HG02588 (cell line): ENCODE measurements at regions not wholly inside any gene's neighbourhood (a gene's known extent, or its start where the extent isn't known, plus 50 kb on each side); places are given as distances from the start of the nearest gene placed in this dataset.
"Not testable (repeated sequence)": the region's sequence is repeated elsewhere in the genome, so short reads cannot be mapped to it uniquely, and the experiment has no call there.

Source experiments
- ATAC-seq: cut with Tn5 transposase; IDR thresholded peaks from one replicate; pipeline ENCODE4 v1.9.1; 2021; ENCODE audit warnings: mild to moderate bottlenecking, moderate library complexity; ENCODE audit not compliant: unreplicated experiment

GRCh38 chr4:156419080-156419685 lies 465.5 kb upstream of the CTSO start:
- no peak for ATAC-seq

- no peak for ATAC-seq
Measured at GRCh38 chr4:156414406-156414805, 460.7 kb upstream of the CTSO start.

GRCh38 chr4:156413239-156414135 lies 459.8 kb upstream of the CTSO start:
- no peak for ATAC-seq

DNA sequence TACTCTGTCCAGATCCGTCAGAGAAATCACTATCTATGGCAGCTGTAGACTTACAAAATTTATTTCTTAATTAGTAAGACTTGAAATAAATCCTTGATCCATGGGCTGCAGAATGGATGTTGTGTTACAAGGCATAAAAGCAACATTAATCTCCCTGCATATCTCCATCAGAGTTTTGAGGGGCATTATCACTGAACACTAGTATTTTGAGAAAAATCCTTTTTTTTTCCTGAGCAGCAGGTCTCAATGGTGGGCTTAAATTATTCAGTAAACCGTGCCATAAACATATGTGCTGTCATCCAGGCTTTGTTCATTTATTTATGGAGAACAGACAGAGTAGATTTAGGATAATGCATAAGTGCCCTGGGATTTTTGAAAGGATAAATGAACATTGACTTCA lies 457.9 kb upstream of the CTSO start:
- ATAC-seq = no peak

DNA sequence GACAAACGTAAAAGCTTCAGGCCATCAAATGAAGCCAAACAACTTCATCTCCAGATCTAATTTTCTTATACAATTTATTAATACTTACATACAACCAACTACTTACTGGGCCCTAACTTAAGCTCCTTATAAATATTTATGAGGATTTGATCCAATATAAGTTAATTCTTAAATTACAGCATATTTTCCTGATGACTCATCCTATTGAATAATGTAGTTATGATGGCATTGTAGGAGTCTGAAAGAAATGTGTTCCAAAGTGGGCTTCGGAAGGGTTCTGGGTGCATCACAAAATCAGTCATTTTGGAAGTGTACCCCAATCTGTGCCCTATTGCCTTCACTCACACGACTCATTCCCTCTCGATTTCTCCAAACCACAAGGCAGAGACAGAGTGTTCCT lies 455.1 kb upstream of the CTSO start:
- ATAC-seq = no peak

DNA sequence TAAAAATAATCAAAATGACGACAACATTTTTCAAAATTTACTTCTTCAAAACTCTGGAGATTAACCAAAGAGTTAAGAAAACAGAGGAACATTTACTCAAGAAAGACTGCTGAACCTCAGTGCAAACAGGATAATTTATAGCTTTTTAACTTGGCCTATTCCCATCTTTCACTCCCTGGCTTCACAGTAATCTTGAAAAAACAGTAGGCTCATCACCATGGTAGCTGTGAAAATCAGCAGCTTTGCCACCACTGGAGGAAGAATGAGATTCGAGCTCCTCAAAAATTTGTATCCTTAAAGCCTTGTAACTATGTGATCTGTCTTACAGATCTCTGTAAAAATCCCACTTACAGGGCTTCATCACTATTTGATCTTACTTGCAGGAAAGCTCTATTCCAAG lies 447.7 kb upstream of the CTSO start:
- no peak for ATAC-seq

DNA sequence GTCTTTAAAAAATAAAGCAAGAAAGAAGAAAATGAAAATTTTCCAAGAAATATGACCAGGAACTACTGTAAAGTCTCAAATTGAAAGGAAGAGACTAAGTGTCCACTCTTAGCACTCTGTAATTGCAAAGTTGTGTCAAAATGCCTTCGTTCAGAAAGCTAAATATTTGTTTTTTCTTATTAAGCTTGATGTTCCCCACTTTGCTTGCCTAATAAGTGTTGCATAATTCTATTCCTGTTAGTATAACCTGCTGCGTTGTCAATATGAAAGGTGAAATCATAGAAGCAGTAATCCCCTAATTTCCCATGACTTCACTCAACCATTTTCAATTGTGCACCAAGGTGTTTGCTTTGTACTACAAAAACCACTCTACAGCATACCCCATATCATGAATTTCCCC lies 442.9 kb upstream of the CTSO start:
- ATAC-seq = no peak

DNA sequence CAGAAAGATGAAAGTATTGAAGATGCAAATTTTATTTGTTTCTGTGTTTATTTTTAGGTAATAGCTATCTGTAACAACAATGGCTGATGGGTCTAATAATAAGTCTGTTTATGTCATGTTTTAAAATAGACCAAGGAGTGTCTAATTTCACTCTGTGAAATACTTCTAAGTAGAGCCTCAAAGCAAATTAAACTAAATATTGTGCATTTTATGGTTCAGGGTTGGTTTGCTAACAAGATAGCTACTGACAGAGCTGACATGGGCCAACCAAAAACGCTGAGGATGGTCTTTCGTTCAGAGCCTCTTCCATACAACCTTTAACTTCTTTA lies 437.6 kb upstream of the CTSO start:
- ATAC-seq = no peak

DNA sequence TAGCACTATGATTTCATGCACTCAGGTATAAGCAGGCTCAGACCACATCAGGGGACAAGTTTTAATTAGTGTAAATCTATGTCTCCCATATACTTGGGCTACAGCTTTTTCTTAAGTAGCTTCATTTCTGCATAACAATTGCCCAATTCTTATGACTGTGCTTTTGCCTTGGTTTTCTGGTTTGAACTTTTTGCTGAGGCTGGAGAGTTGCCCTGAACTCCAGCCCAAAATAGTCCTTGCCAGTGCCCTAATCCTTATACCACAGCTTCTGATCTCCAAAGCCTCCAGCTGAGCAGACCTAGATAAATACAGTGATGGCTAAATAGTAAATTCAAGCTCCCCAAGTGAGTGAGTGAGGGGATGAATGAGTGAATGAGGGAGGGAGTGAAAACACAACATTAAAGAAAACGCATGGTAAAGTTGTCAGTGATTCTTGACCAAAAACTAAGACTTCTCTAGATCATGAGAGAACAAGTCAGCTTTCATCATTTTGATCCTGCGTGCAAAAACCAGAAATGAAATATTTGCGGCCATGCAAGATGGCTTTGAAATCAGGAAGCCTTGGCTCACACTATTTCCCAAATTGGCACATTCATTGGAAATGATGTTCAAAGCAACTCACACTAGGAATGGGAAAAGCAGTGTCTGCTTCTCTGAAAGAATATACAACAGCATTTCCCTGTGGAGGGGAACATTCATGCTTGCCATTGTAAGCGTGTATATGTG lies 437.1 kb upstream of the CTSO start:
- no peak for ATAC-seq

DNA sequence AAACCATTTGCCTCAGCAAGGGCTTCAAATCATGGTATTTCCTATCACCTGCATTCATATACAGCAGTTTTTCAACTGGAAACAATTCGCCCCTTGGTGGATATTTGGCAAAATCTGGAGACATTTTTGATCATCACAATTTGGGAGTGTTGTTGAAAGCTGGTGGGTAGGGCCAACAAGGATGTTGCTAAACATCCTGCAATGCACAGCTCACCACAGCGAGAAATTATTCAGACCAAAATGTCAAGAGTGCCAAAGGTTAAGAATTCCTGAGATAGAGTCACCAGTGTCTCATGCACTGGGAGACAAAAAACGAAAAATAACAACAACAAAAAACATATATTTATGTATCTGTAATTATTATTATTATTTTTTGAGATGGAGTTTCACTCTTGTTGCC lies 435.2 kb upstream of the CTSO start:
- no peak for ATAC-seq

GRCh38 chr4:156378033-156378665 lies 424.5 kb upstream of the CTSO start:
- ATAC-seq = peak; percentile 76

DNA sequence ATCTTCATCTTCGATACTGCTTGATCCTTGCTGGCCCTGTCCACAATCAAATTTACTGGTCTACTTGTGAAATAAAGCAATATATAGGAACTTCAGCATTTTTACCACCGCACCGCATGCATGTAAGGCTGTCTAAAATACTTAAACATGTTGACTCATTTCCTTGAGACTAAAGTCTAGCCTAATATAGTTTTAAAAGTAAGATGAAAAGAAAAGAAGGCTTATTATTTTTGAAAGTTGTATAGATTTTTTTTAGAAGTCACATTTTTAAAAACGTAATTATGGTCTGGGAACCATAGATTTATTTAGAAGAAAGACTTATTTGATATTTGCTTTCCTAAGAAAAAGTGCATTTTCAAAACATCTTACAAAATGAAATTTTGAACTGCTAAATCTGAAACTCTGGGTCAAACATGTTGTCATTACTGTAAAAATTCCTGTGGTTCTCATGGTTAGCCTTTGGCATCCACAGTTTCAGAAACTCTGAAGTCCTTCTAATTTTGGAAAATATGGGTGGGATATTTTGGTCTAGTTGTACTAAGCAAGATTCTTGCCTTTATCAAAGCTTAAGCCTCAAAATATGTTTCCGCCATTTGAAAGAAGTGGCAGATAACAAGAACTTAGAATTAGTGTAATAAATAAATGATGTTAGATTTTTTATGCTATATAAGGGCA lies 423.5 kb upstream of the CTSO start:
- no peak for ATAC-seq

DNA sequence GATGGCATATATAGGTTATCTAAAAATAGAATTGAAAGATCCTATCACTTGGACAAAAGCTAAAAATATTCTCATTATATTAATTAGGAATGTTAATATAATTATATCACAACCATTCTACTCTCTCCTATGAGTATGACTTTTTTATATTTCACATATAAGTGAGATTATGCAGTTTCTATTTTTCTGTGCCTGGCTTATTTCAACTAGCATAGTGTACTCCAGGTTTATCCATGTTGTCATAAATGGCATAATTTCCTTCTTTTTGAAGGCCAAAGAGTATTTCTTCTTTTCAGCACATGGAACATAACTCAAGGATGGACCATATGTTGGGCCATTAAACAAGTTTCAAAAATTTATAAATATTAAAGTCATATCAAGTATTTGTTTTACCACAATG lies 421.2 kb upstream of the CTSO start:
- no peak for ATAC-seq

- ATAC-seq = no peak
Measured at GRCh38 chr4:156374069-156374468, 420.4 kb upstream of the CTSO start.

DNA sequence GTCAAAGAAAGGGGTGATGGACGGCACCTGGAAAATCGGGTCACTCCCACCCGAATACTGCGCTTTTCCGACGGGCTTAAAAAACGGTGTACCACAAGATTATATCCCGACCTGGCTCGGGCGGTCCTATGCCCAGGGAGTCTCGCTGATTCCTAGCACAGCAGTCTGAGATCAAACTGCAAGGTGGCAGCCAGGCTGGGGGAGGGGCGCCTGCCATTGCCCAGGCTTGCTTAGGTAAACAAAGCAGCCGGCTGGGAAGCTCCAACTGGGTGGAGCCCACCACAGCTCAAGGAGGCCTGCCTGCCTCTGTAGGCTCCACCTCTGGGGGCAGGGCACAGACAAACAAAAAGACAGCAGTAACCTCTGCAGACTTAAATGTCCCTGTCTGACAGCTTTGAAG lies 413.8 kb upstream of the CTSO start:
- ATAC-seq = not testable (repeated sequence)

GRCh38 chr4:156362581-156362980 lies 408.9 kb upstream of the CTSO start:
- no peak for ATAC-seq

GRCh38 chr4:156347412-156348075 lies 393.9 kb upstream of the CTSO start:
- ATAC-seq = no peak

DNA sequence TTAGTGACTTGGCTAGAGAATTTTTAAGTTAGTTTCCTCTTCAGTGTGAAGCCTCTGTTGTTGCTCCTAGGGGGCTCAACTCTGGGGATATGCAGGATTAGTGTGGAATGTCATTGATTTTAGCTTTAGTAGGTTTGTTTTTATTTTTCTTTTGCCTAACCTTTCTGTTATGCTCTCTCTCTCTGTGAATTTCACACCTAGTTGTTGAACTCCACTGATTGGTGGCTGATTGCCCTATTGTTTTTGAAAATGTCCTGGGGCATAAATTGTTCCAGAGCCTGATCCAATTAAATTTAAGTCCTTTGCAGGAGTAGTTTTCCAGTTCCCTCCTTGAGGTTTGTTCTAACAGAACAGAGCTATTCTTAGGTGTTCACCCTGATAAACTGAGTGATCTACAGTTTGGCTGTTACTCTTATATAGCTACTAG lies 393.3 kb upstream of the CTSO start:
- ATAC-seq = no peak

- ATAC-seq = no peak
Measured at GRCh38 chr4:156344397-156344796, 390.7 kb upstream of the CTSO start.

GRCh38 chr4:156336511-156336910 lies 382.8 kb upstream of the CTSO start:
- ATAC-seq = no peak
